ENCODE measurements at regions not wholly inside any gene's neighbourhood (a gene's known extent, or its start where the extent isn't known, plus 50 kb on each side); places are given as distances from the start of the nearest gene placed in this dataset.

DNA sequence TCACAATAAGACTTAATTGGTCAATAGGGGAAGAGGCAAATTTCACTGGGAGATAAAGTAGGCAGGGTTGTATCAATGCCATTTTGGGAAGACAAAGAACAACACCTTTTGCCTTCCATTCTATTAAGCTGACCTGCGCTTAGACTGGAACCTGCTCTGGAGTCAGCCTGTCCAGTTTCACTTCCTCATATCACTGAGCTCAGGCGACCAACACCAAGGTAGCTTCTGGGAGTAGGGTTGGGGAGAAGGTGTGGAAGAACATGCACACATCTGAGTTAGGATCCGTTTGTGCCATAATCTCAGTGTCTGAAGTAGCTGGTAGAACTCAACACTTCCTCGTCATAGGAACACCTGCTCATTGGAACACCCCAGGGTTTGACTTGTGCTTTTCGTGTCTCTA is 527.4 kb upstream of the IGFBP3 start:
- dilution Hi-C loops (cut with HindIII; ENCODE audit: low sequenced_read_pairs, unreplicated experiment) (no loop called here), in situ Hi-C loops (cut with MboI; ENCODE audit: low sequenced_read_pairs) (no loop called here), intact Hi-C loops (cut with micrococcal nuclease) (no loop called here)
- Histone ChIP-seq H3K14ac (replicated peaks; ENCODE audit: low read depth, low read length) (no peak overlapping the region), H3K27ac (ENCODE audit: insufficient read depth, low read length) (no peak overlapping the region), H3K79me1 (ENCODE audit: low read depth in 1 of 2, low read length in 2 of 2) (no peaks in the 10 kb centered on the region), H3K23ac (ENCODE audit: low read depth, low read length) (no peak overlapping the region), H2BK15ac (ENCODE audit: low read depth, low read length) (no peak overlapping the region), H3K4ac (ENCODE audit: low read depth, low read length) (no peak overlapping the region; the same call in 1 of the 2 replicates), H3K56ac (ENCODE audit: extremely low read depth, insufficient read depth, low read length) (no peak overlapping the region), H2BK120ac (ENCODE audit: low read depth, low read length) (no peak overlapping the region), H2AK5ac (ENCODE audit: low read depth, low read length) (no peak overlapping the region; the same call in 1 of the 2 replicates), H3K9me1 (ENCODE audit: insufficient read depth, low read length) (no peaks in the 10 kb centered on the region), H3K4me3 (ENCODE audit: insufficient read depth, low read depth, low read length) (no peak overlapping the region), H3K36me3 (ENCODE audit: control insufficient read depth, insufficient read depth, low read length) (no peaks in the 10 kb centered on the region), H4K5ac (ENCODE audit: low read depth, low read length) (no peak overlapping the region), H4K91ac (ENCODE audit: insufficient read depth, low read depth, low read length) (no peak overlapping the region), H4K20me1 (ENCODE audit: insufficient read depth, low read length) (no peaks in the 10 kb centered on the region), H3K9me3 (ENCODE audit: control insufficient read depth, insufficient read depth, low read length) (no peaks in the 10 kb centered on the region), H3K27me3 (ENCODE audit: control insufficient read depth, insufficient read depth, low read length) (no peaks in the 10 kb centered on the region; the same call in 1 of the 2 replicates), H4K8ac (ENCODE audit: low read depth in 2 of 2, low read length in 2 of 2) (no peak overlapping the region), H2BK5ac (ENCODE audit: low read depth, low read length, poor library complexity, severe bottlenecking) (no peak overlapping the region), H3K9ac (ENCODE audit: low read depth, low read length) (no peak overlapping the region), H3K4me2 (ENCODE audit: low read depth, low read length) (no peak overlapping the region), H3K4me1 (ENCODE audit: control insufficient read depth, insufficient read depth, low read length) (peaks cover 2% of the 10 kb centered on the region; the same call in 1 of the 2 replicates), H2BK20ac (ENCODE audit: low read depth, low read length) (peak overlapping the region; percentile 23; the same call in 1 of the 2 replicates), H2AK9ac (replicated peaks; ENCODE audit: low read depth, low read length, poor library complexity) (no peak overlapping the region), H3K18ac (ENCODE audit: low read depth, low read length) (no peak overlapping the region), H2AFZ (replicated peaks; ENCODE audit: low read length, poor library complexity) (no peak overlapping the region)
- 100% methylated on average over 2 of the region's 5 CpGs; no CpG with 5 or more reads in 1 of the 2 experiments for WGBS, 2 experiments (ENCODE audit: extremely low coverage in 2 of 2, insufficient read length in 1 of 2)
- CTCF ChIA-PET: no interaction called here
- BruUV-seq (replicated peaks): no TSS peak
- DNase-seq (no peak), ATAC-seq (ENCODE audit: low read depth) (no peak)
- POLR2A ChIA-PET (ENCODE audit: unreplicated experiment): no interaction called here
- TF ChIP-seq CEBPB (IDR thresholded peaks at IDR 0.05; ENCODE audit: low read depth, low read length) (no peak), POLR2A (IDR thresholded peaks at IDR 0.05; ENCODE audit: low read depth, low read length) (no peak), MXI1 (IDR thresholded peaks at IDR 0.05; ENCODE audit: borderline replicate concordance, low read depth, low read length) (no peak), CHD1 (IDR thresholded peaks at IDR 0.05; ENCODE audit: low read depth, low read length) (no peak), RCOR1 (IDR thresholded peaks at IDR 0.05; ENCODE audit: insufficient replicate concordance, low read length) (no peak), SMC3 (IDR thresholded peaks at IDR 0.05; ENCODE audit: low read depth, low read length) (no peak), MAFK (IDR thresholded peaks at IDR 0.05; ENCODE audit: low read depth, low read length) (no peak), BHLHE40 (IDR thresholded peaks at IDR 0.05; ENCODE audit: low read depth, low read length) (no peak), ELK1 (IDR thresholded peaks at IDR 0.05; ENCODE audit: borderline replicate concordance, low read depth, low read length) (no peak), MAZ (IDR thresholded peaks at IDR 0.05; ENCODE audit: borderline replicate concordance, low read depth, low read length) (no peak), NFE2L2 (IDR thresholded peaks at IDR 0.05; ENCODE audit: low read depth, low read length) (no peak), FOS (IDR thresholded peaks at IDR 0.05; ENCODE audit: low read depth, low read length) (no peak), RFX5 (IDR thresholded peaks at IDR 0.05; ENCODE audit: low read depth, low read length) (no peak), RAD21 (IDR thresholded peaks at IDR 0.05; ENCODE audit: low read length) (no peak), USF2 (IDR thresholded peaks at IDR 0.05; ENCODE audit: low read depth, low read length) (no peak)
- TF ChIP-seq, protein P1, sequence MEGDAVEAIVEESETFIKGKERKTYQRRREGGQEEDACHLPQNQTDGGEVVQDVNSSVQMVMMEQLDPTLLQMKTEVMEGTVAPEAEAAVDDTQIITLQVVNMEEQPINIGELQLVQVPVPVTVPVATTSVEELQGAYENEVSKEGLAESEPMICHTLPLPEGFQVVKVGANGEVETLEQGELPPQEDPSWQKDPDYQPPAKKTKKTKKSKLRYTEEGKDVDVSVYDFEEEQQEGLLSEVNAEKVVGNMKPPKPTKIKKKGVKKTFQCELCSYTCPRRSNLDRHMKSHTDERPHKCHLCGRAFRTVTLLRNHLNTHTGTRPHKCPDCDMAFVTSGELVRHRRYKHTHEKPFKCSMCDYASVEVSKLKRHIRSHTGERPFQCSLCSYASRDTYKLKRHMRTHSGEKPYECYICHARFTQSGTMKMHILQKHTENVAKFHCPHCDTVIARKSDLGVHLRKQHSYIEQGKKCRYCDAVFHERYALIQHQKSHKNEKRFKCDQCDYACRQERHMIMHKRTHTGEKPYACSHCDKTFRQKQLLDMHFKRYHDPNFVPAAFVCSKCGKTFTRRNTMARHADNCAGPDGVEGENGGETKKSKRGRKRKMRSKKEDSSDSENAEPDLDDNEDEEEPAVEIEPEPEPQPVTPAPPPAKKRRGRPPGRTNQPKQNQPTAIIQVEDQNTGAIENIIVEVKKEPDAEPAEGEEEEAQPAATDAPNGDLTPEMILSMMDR (conservative IDR thresholded peaks at IDR 0.05; ENCODE audit: low read depth, low read length): no peak

Measured in IMR-90 (cell line).